Fibroblast of lung (primary cell): ENCODE measurements at regions not wholly inside any gene's neighbourhood (a gene's known extent, or its start where the extent isn't known, plus 50 kb on each side); places are given as distances from the start of the nearest gene placed in this dataset.

Experiments
- DNase-seq, 2 donors: peaks; one replicate each; pipeline versions ENCODE4 v3.0.0 to v3.0.0-alpha.2; 2010; ENCODE audit warnings: low read depth in 2 of 2
- H2AFZ ChIP-seq: 2 replicates; pipeline ENCODE4 v1.5.1; 2012; ENCODE audit warnings: low read length, control low read depth, inconsistent platforms
- H3K27ac ChIP-seq: 2 replicates; pipeline ENCODE4 v1.5.1; 2011; ENCODE audit warnings: low read length, control low read depth; ENCODE audit not compliant: insufficient read depth
- H3K27me3 ChIP-seq: 2 replicates; pipeline ENCODE4 v1.5.1; 2011; ENCODE audit warnings: mild to moderate bottlenecking, low read length; ENCODE audit not compliant: control insufficient read depth, insufficient read depth
- H3K36me3 ChIP-seq: 2 replicates; pipeline ENCODE4 v1.5.1; 2011; ENCODE audit warnings: low read length; ENCODE audit not compliant: control insufficient read depth, insufficient read depth
- H3K4me1 ChIP-seq: 2 replicates; pipeline ENCODE4 v1.5.1; 2011; ENCODE audit warnings: low read length; ENCODE audit not compliant: control insufficient read depth, insufficient read depth; ENCODE audit errors: extremely low read depth
- H3K4me2 ChIP-seq: 2 replicates; pipeline ENCODE4 v1.5.1; 2011; ENCODE audit warnings: low read length, control low read depth; ENCODE audit not compliant: insufficient read depth; ENCODE audit errors: extremely low read depth
- H3K4me3 ChIP-seq, 4 experiments: fragments of 200-600 bp in 1 of 4; sonication (generic) in 1 of 4; replicated peaks in 1 of 4; 2 replicates each; pipeline ENCODE4 v1.5.1; 2011 to 2016; ENCODE audit warnings: low read length in 4 of 4, low read depth in 3 of 4, mild to moderate bottlenecking in 3 of 4, control low read depth in 2 of 4, inconsistent platforms in 1 of 4, mixed read lengths in 1 of 4; ENCODE audit not compliant: insufficient read depth in 1 of 4; ENCODE audit errors: control extremely low read depth in 1 of 4
- H3K79me2 ChIP-seq: 2 replicates; pipeline ENCODE4 v1.5.1; 2012; ENCODE audit warnings: mild to moderate bottlenecking, low read length, inconsistent platforms; ENCODE audit not compliant: control insufficient read depth, insufficient read depth
- H3K9ac ChIP-seq: 2 replicates; pipeline ENCODE4 v1.5.1; 2011; ENCODE audit warnings: mild to moderate bottlenecking, low read length, control low read depth; ENCODE audit not compliant: insufficient read depth
- H3K9me3 ChIP-seq: 2 replicates; pipeline ENCODE4 v1.5.1; 2012; ENCODE audit warnings: low read depth, low read length; ENCODE audit not compliant: control insufficient read depth, insufficient read depth
- H4K20me1 ChIP-seq: 2 replicates; pipeline ENCODE4 v1.5.1; 2011; ENCODE audit warnings: low read length; ENCODE audit not compliant: control insufficient read depth, insufficient read depth; ENCODE audit errors: extremely low read depth
- EZH2 ChIP-seq: IDR thresholded peaks from 2 replicates; pipeline ENCODE4 v1.5.1; 2012; ENCODE audit warnings: low read length, control low read depth, mild to moderate bottlenecking; ENCODE audit errors: missing control alignments
- TF ChIP-seq, protein P1 (sequence below), 2 donors: IDR thresholded peaks in 1 of 2; conservative IDR thresholded peaks in 1 of 2; 1 replicate in 1 of 2; 2 replicates in 1 of 2; pipeline ENCODE4 v1.5.1; 2011 to 2012; ENCODE audit warnings: low read length in 2 of 2, control low read depth in 1 of 2, inconsistent platforms in 1 of 2, low read depth in 1 of 2, mild to moderate bottlenecking in 1 of 2

- Histone ChIP-seq H3K4me1 (no peaks in the 10 kb centered on the region), H4K20me1 (no peaks in the 10 kb centered on the region), H3K9ac (no peak overlapping the region), H3K9me3 (no peaks in the 10 kb centered on the region), H3K27ac (no peak overlapping the region), H3K4me3 (no peak overlapping the region), H2AFZ (no peak overlapping the region), H3K27me3 (no peaks in the 10 kb centered on the region), H3K79me2 (no peaks in the 10 kb centered on the region), H3K4me2 (no peak overlapping the region), H3K36me3 (no peaks in the 10 kb centered on the region)
- TF ChIP-seq EZH2 = no peak
- TF ChIP-seq, protein P1, sequence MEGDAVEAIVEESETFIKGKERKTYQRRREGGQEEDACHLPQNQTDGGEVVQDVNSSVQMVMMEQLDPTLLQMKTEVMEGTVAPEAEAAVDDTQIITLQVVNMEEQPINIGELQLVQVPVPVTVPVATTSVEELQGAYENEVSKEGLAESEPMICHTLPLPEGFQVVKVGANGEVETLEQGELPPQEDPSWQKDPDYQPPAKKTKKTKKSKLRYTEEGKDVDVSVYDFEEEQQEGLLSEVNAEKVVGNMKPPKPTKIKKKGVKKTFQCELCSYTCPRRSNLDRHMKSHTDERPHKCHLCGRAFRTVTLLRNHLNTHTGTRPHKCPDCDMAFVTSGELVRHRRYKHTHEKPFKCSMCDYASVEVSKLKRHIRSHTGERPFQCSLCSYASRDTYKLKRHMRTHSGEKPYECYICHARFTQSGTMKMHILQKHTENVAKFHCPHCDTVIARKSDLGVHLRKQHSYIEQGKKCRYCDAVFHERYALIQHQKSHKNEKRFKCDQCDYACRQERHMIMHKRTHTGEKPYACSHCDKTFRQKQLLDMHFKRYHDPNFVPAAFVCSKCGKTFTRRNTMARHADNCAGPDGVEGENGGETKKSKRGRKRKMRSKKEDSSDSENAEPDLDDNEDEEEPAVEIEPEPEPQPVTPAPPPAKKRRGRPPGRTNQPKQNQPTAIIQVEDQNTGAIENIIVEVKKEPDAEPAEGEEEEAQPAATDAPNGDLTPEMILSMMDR (conservative IDR thresholded peaks at IDR 0.05 in 1 of 2, IDR thresholded peaks at IDR 0.05 in 1 of 2; ENCODE audit: low read depth in 1 of 2, low read length in 2 of 2) = no peak
- DNase-seq = no peak
Observed at GRCh38 chr6:167208819-167209576, 51.2 kb upstream of the GPR31 start.

- no peaks in the 10 kb centered on the region for H4K20me1 ChIP-seq
- H3K4me1 ChIP-seq = no peaks in the 10 kb centered on the region
- H3K27me3 ChIP-seq = no peaks in the 10 kb centered on the region
- TF ChIP-seq, protein P1 (conservative IDR thresholded peaks at IDR 0.05 in 1 of 2, IDR thresholded peaks at IDR 0.05 in 1 of 2; ENCODE audit: low read depth in 1 of 2, low read length in 2 of 2) = no peak
- TF ChIP-seq EZH2 = no peak
- no peak overlapping the region for H2AFZ ChIP-seq
- no peak overlapping the region for H3K27ac ChIP-seq
- no peak for DNase-seq
- no peak overlapping the region for H3K4me3 ChIP-seq
- no peaks in the 10 kb centered on the region for H3K79me2 ChIP-seq
- H3K4me2 ChIP-seq = no peak overlapping the region
- H3K36me3 ChIP-seq = no peaks in the 10 kb centered on the region
- H3K9ac ChIP-seq = no peak overlapping the region
- no peaks in the 10 kb centered on the region for H3K9me3 ChIP-seq
Observed at GRCh38 chr6:167209577-167209975, 51.8 kb upstream of the GPR31 start.

- Histone ChIP-seq H4K20me1 (no peaks in the 10 kb centered on the region), H3K9ac (no peak overlapping the region), H3K36me3 (no peaks in the 10 kb centered on the region), H3K9me3 (no peaks in the 10 kb centered on the region), H3K27me3 (no peaks in the 10 kb centered on the region), H3K79me2 (no peaks in the 10 kb centered on the region), H3K27ac (no peak overlapping the region), H3K4me1 (no peaks in the 10 kb centered on the region), H2AFZ (no peak overlapping the region), H3K4me3 (no peak overlapping the region), H3K4me2 (no peak overlapping the region)
- TF ChIP-seq, protein P1 (conservative IDR thresholded peaks at IDR 0.05 in 1 of 2, IDR thresholded peaks at IDR 0.05 in 1 of 2; ENCODE audit: low read depth in 1 of 2, low read length in 2 of 2) = no peak
- no peak for TF ChIP-seq EZH2
- peak in 1 of 2 donors; percentile 29 for DNase-seq
Observed at GRCh38 chr6:167210375-167211294, 52.9 kb upstream of the GPR31 start.
